IMR-90 (cell line): ENCODE measurements at regions not wholly inside any gene's neighbourhood (a gene's known extent, or its start where the extent isn't known, plus 50 kb on each side); places are given as distances from the start of the nearest gene placed in this dataset.

Source experiments
- BHLHE40 ChIP-seq: fragments of 150-350 bp; IDR thresholded peaks from 2 replicates; pipeline ENCODE4 v1.6.1; 2016; ENCODE audit warnings: mild to moderate bottlenecking, low read depth, low read length
- CEBPB ChIP-seq: IDR thresholded peaks from 2 replicates; pipeline ENCODE4 v1.6.1; 2012; ENCODE audit warnings: low read depth, low read length, improper control_type of control experiment
- MAZ ChIP-seq: IDR thresholded peaks from 2 replicates; pipeline ENCODE4 v1.6.1; 2012; ENCODE audit warnings: low read depth, mild to moderate bottlenecking, low read length, improper control_type of control experiment, moderate library complexity, borderline replicate concordance
- NFE2L2 ChIP-seq: fragments of 150-350 bp; IDR thresholded peaks from 2 replicates; pipeline ENCODE4 v1.6.1; 2016; ENCODE audit warnings: low read depth, mild to moderate bottlenecking, low read length
- POLR2A ChIP-seq: IDR thresholded peaks from 2 replicates; pipeline ENCODE4 v1.6.1; 2012; ENCODE audit warnings: mild to moderate bottlenecking, low read depth, low read length
- RAD21 ChIP-seq: IDR thresholded peaks from 2 replicates; pipeline ENCODE4 v1.6.1; 2012; ENCODE audit warnings: low read length, improper control_type of control experiment
- RFX5 ChIP-seq: IDR thresholded peaks from 2 replicates; pipeline ENCODE4 v1.8.0; 2012; ENCODE audit warnings: low read depth, mild to moderate bottlenecking, low read length, moderate library complexity
- TF ChIP-seq, protein P1 (sequence below): conservative IDR thresholded peaks from 2 replicates; pipeline ENCODE4 v1.5.1; 2012; ENCODE audit warnings: mild to moderate bottlenecking, low read depth, low read length, improper control_type of control experiment
- TF ChIP-seq, protein P2 (sequence below): fragments of 150-350 bp; IDR thresholded peaks from 2 replicates; pipeline ENCODE4 v1.6.1; 2017; ENCODE audit warnings: mild to moderate bottlenecking, antibody characterized with exemption, low read length, low read depth

DNA sequence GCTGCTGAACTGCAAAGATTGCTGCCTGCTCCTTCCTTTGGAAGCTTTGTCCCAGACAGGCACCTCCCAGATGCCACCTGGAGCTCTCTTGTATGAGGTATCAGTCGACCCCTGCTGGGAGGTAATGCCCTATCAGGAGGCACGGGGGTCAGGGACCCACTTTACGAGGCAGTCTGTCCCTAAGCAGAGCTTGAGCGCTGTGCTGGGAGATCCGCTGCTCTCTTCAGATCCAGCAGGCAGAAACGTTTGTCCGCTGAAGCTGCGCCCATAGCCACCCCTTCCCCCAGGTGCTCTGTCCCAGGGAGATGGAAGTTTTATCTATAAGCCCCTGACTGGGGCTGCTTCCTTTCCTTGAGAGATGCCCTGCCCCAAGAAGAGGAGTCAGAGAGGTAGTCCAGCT is 197.5 kb downstream of the NAF1 start:
- TF ChIP-seq, protein P1, sequence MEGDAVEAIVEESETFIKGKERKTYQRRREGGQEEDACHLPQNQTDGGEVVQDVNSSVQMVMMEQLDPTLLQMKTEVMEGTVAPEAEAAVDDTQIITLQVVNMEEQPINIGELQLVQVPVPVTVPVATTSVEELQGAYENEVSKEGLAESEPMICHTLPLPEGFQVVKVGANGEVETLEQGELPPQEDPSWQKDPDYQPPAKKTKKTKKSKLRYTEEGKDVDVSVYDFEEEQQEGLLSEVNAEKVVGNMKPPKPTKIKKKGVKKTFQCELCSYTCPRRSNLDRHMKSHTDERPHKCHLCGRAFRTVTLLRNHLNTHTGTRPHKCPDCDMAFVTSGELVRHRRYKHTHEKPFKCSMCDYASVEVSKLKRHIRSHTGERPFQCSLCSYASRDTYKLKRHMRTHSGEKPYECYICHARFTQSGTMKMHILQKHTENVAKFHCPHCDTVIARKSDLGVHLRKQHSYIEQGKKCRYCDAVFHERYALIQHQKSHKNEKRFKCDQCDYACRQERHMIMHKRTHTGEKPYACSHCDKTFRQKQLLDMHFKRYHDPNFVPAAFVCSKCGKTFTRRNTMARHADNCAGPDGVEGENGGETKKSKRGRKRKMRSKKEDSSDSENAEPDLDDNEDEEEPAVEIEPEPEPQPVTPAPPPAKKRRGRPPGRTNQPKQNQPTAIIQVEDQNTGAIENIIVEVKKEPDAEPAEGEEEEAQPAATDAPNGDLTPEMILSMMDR = no peak
- TF ChIP-seq POLR2A (no peak), RAD21 (no peak), RFX5 (no peak), CEBPB (no peak), MAZ (no peak), NFE2L2 (no peak), BHLHE40 (no peak)
- TF ChIP-seq, protein P2, sequence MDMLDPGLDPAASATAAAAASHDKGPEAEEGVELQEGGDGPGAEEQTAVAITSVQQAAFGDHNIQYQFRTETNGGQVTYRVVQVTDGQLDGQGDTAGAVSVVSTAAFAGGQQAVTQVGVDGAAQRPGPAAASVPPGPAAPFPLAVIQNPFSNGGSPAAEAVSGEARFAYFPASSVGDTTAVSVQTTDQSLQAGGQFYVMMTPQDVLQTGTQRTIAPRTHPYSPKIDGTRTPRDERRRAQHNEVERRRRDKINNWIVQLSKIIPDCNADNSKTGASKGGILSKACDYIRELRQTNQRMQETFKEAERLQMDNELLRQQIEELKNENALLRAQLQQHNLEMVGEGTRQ = no peak
